ENCODE measurements at regions not wholly inside any gene's neighbourhood (a gene's known extent, or its start where the extent isn't known, plus 50 kb on each side); places are given as distances from the start of the nearest gene placed in this dataset.

- no peak overlapping the region for H3K27ac ChIP-seq
- no peak for DNase-seq (ENCODE audit: low spot score)
- ChIA-PET CTCF (interaction anchor here (0.6 kb wide), 1 partner anchor 515 kb away, joined by 3 read pairs; no protein-coding TSS in a partner anchor), POLR2A (ENCODE audit: low non-redundant PET) (no interaction called here)
- no peak for TF ChIP-seq CTCF (conservative IDR thresholded peaks at IDR 0.05; ENCODE audit: low read depth)
Measured at GRCh38 chr14:49313108-49313507, 273.1 kb downstream of the RPS29 start.

- DNase-seq (ENCODE audit: low spot score) = no peak
- POLR2A ChIA-PET (ENCODE audit: low non-redundant PET) = no interaction called here
- no peak overlapping the region for H3K27ac ChIP-seq
- no peak for TF ChIP-seq CTCF (conservative IDR thresholded peaks at IDR 0.05; ENCODE audit: low read depth)
- CTCF ChIA-PET = no interaction called here
Measured at GRCh38 chr14:49310298-49310697, 275.9 kb downstream of the RPS29 start.

GRCh38 chr14:49306152-49306751, 279.9 kb downstream of the RPS29 start:
- H3K27ac ChIP-seq = no peak overlapping the region
- DNase-seq (ENCODE audit: low spot score) = peak; percentile 20
- ChIA-PET POLR2A (ENCODE audit: low non-redundant PET) (no interaction called here), CTCF (interaction anchor here (0.6 to 0.7 kb wide), 3 partner anchors 34 to 419 kb away, joined by 3 to 5 read pairs (median 3); no protein-coding TSS in a partner anchor)
- TF ChIP-seq CTCF (conservative IDR thresholded peaks at IDR 0.05; ENCODE audit: low read depth) = peak; percentile 54

GRCh38 chr14:49303946-49304516, 282.1 kb downstream of the RPS29 start:
- ChIA-PET POLR2A (ENCODE audit: low non-redundant PET) (no interaction called here), CTCF (no interaction called here)
- no peak for TF ChIP-seq CTCF (conservative IDR thresholded peaks at IDR 0.05; ENCODE audit: low read depth)
- H3K27ac ChIP-seq = no peak overlapping the region
- peak; percentile 15 for DNase-seq (ENCODE audit: low spot score)

GRCh38 chr14:49297102-49297501, 289.1 kb downstream of the RPS29 start:
- H3K27ac ChIP-seq = no peak overlapping the region
- no peak for DNase-seq (ENCODE audit: low spot score)
- POLR2A ChIA-PET (ENCODE audit: low non-redundant PET) = no interaction called here
- CTCF ChIA-PET = no interaction called here
- TF ChIP-seq CTCF (conservative IDR thresholded peaks at IDR 0.05; ENCODE audit: low read depth) = no peak

- no peak for TF ChIP-seq CTCF (conservative IDR thresholded peaks at IDR 0.05; ENCODE audit: low read depth)
- ChIA-PET POLR2A (ENCODE audit: low non-redundant PET) (no interaction called here), CTCF (no interaction called here)
- H3K27ac ChIP-seq = no peak overlapping the region
- DNase-seq (ENCODE audit: low spot score) = no peak
Measured at GRCh38 chr14:49294621-49295148, 291.5 kb downstream of the RPS29 start.
